ENCODE measurements at regions not wholly inside any gene's neighbourhood (a gene's known extent, or its start where the extent isn't known, plus 50 kb on each side); places are given as distances from the start of the nearest gene placed in this dataset.

- TF ChIP-seq EP300 (IDR thresholded peaks at IDR 0.05; ENCODE audit: borderline replicate concordance in 1 of 2, low read depth in 1 of 2, low read length in 1 of 2) = no peak
- no peak for TF ChIP-seq REST (IDR thresholded peaks at IDR 0.05; ENCODE audit: low read depth, low read length)
- TF ChIP-seq CTCF (IDR thresholded peaks at IDR 0.05) = no peak
Observed at GRCh38 chr19:30087381-30088138, 145.5 kb downstream of the URI1 start.

Measured in SK-N-SH (cell line).